Natural killer cell treated with Interleukin-12 subunit alpha and Interleukin-12 subunit beta and Interleukin-15 and Interleukin-18, amount 100 ng/mL, for 72 hours (primary cell): ENCODE measurements at regions not wholly inside any gene's neighbourhood (a gene's known extent, or its start where the extent isn't known, plus 50 kb on each side); places are given as distances from the start of the nearest gene placed in this dataset.
A peak's percentile ranks its signal among the peaks of the same experiment; 100 is the strongest.

Experiments used
- ATAC-seq, 2 donors: fragments of 150-1000 bp; cut with Tn5 transposase in 1 of 2; sonication (Bioruptor Pico), chemical (Tn5 transposase) in 1 of 2; 2 replicates each; pipeline ENCODE4 v1.10.0; 2021
- DNase-seq: peaks from one replicate; pipeline ENCODE4 v3.0.0; 2022; ENCODE audit warnings: low spot score
- H3K27ac Mint-ChIP-seq, 2 donors: 1 replicate in 1 of 2; 2 replicates in 1 of 2; pipeline ENCODE4 v1.8.0; 2022; ENCODE audit warnings: mixed read lengths in 2 of 2, mild to moderate bottlenecking in 1 of 2, moderate library complexity in 1 of 2
- H3K27me3 Mint-ChIP-seq, 2 donors: 1 replicate in 1 of 2; 2 replicates in 1 of 2; pipeline ENCODE4 v1.8.0; 2022; ENCODE audit warnings: mixed read lengths in 2 of 2
- H3K36me3 Mint-ChIP-seq: one replicate; pipeline ENCODE4 v1.8.0; 2022; ENCODE audit warnings: mixed read lengths
- H3K4me1 Mint-ChIP-seq, 2 donors: 1 replicate in 1 of 2; 2 replicates in 1 of 2; pipeline ENCODE4 v1.8.0; 2022; ENCODE audit warnings: low read depth in 2 of 2, mixed read lengths in 2 of 2, mild to moderate bottlenecking in 1 of 2
- H3K4me3 Mint-ChIP-seq: one replicate; pipeline ENCODE4 v1.8.0; 2022; ENCODE audit warnings: mixed read lengths
- H3K9me3 Mint-ChIP-seq: 2 replicates; pipeline ENCODE4 v1.8.0; 2022; ENCODE audit warnings: mixed read lengths

DNA sequence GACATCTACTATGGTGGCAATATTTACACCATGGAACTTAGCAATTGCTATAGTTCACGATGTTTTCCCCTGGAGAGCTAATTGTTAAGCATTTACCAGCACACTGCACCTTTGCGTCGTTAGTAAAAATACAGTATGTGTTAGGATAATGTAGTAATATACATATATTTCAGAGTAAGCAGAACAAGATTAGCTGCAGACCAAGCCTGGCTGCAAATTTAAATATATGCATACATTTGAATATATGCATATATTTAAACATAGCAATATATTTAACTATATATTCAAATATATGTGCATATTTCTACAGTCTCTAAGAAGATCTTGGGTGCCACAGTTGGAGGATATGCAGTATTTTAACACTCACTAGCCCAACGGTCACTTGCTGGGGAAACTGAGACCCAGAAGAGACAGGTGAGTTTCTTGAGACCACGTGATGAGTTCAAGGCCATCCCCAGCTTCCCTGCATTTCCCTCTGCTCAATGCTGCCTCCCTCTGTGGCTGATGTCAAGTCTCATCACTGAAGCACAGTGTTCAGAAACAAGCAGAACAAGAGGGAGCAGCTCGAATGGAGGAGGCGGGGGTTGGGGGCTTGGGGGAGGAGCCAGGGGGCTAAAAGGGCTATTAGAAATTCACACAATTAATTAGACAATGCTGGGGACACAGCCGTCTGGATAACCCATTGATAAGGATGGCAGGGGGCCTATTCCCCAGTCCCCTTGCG is 708.0 kb downstream of the MED13L start:
- Mint-ChIP-seq H3K27ac (no peak overlapping the region), H3K4me1 (peaks cover 0 to 3% of the 10 kb centered on the region in 2 donors), H3K4me3 (no peak overlapping the region), H3K36me3 (no peaks in the 10 kb centered on the region), H3K27me3 (no peaks in the 10 kb centered on the region), H3K9me3 (peaks cover 5% of the 10 kb centered on the region)
- ATAC-seq (peak in 1 of 2 donors; percentile 25), DNase-seq (no peak)

DNA sequence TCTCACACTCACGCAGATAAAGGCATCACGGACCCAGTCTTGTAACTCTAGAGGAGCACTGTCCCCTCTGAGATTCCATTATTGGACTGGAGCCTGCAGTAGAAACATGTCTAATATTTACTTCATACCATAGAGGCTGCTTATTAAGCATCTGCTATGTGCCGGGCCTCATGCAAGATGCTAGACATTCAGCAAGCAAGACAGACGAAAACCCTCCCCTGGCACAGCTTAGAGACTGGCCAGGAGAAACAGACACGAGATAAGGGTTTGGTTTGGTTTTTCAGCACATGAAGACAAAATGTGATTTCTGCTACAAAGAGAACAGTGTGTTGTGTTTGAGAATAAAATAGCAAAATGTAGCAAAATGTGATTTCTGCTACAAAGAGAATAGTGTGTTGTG is 719.2 kb downstream of the MED13L start:
- H3K27me3 Mint-ChIP-seq = no peaks in the 10 kb centered on the region
- no peaks in the 10 kb centered on the region for H3K4me1 Mint-ChIP-seq
- H3K27ac Mint-ChIP-seq = no peak overlapping the region
- no peaks in the 10 kb centered on the region for H3K36me3 Mint-ChIP-seq
- no peak overlapping the region for H3K4me3 Mint-ChIP-seq
- DNase-seq (no peak), ATAC-seq (no peak)
- peaks cover 3% of the 10 kb centered on the region for H3K9me3 Mint-ChIP-seq

GRCh38 chr12:115553622-115554021 is 723.9 kb downstream of the MED13L start:
- Mint-ChIP-seq H3K27ac (no peak overlapping the region), H3K9me3 (peaks cover 3% of the 10 kb centered on the region), H3K27me3 (no peaks in the 10 kb centered on the region), H3K36me3 (no peaks in the 10 kb centered on the region), H3K4me3 (no peak overlapping the region), H3K4me1 (no peaks in the 10 kb centered on the region)
- DNase-seq (no peak), ATAC-seq (no peak)

DNA sequence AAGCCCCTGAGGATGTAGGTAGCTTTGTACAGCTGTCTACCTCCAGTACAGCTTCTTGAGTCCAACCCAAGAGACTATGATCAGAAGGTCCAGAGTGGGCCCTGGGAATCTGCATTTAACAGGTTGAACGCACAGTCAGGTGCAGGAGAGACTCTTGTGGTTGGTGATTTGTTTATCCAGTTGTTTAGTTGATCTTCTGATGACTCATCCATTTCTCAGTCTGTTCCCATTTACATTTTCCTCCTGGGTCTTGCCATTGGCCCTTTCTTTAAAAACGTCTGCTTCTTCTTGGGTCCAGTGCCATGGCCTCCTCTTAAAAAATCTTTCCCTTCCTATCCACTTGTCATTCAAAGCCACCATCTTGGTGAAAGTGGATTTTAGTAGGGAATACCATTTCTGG is 734.2 kb downstream of the MED13L start:
- Mint-ChIP-seq H3K4me3 (no peak overlapping the region), H3K27ac (no peak overlapping the region), H3K4me1 (no peaks in the 10 kb centered on the region), H3K36me3 (no peaks in the 10 kb centered on the region), H3K27me3 (no peaks in the 10 kb centered on the region), H3K9me3 (peaks cover 8% of the 10 kb centered on the region)
- ATAC-seq (no peak), DNase-seq (no peak)

- no peak for ATAC-seq
- H3K4me1 Mint-ChIP-seq = no peaks in the 10 kb centered on the region
- no peak overlapping the region for H3K4me3 Mint-ChIP-seq
- no peak overlapping the region for H3K27ac Mint-ChIP-seq
- no peaks in the 10 kb centered on the region for H3K36me3 Mint-ChIP-seq
- H3K27me3 Mint-ChIP-seq = no peaks in the 10 kb centered on the region
- DNase-seq = no peak
- H3K9me3 Mint-ChIP-seq = peaks cover 8% of the 10 kb centered on the region
Measured at GRCh38 chr12:115542656-115543055, 734.8 kb downstream of the MED13L start.

DNA sequence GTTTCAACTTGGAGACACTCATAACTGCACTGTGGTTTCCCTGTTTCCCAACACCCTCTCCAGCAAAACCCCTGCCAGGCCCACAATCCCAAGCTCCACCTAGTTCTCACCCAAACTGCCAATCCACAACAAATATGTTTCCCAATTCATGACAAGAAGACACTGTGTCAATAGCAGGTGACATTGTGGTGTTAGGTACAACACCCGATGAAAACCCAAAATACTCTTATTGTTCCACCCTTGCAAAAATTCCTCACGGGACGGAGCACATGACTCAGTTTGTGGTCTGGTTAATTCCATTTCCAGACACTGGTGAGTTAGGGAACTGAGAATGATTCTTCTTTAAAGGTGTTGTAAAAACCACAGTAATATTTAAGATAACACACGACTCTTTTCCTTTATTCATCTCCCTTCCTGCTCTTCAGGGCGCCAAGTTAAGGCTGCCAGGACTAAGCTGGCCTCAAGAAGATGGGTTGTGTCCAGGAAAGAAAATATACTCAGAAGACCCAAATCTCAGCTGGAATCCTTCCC is 735.5 kb downstream of the MED13L start:
- ATAC-seq (no peak), DNase-seq (no peak)
- Mint-ChIP-seq H3K4me1 (no peaks in the 10 kb centered on the region), H3K27me3 (no peaks in the 10 kb centered on the region), H3K4me3 (no peak overlapping the region), H3K27ac (no peak overlapping the region), H3K9me3 (peaks cover 8% of the 10 kb centered on the region), H3K36me3 (no peaks in the 10 kb centered on the region)

- DNase-seq = no peak
- Mint-ChIP-seq H3K9me3 (no peaks in the 10 kb centered on the region), H3K27ac (no peak overlapping the region), H3K4me3 (no peak overlapping the region), H3K4me1 (no peaks in the 10 kb centered on the region), H3K27me3 (no peaks in the 10 kb centered on the region), H3K36me3 (no peaks in the 10 kb centered on the region)
- ATAC-seq = no peak
Measured at GRCh38 chr12:115528466-115528865, 749.0 kb downstream of the MED13L start.

DNA sequence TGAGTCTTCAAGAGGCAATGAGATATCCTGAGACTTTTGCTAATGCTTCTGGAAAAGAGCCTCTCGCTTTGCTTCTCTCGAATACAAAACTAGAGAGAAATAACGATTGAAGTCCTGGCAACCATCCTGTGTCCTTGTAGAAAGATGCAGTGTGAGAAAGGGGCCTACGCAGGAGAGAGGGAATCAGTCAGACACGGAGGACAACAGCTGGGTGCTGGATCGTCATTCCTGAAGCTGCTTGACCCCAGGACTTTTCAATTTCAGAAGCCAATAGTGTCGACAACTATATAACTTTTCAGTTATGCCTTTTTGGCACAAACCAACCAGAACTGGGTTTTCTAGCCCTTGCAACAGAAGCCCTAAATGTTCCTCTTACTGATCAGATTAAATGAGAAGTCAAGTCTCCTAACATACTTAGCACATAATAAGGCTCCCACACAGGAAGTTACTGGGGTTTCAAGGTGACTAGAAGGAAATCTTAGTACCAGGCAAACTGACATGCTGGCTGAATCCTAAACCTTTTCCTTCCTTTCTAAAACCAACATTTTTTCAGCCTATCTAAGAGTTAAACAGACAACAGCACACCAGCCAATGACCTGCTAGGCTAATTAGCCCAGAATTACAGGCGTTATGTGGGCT is 755.6 kb downstream of the MED13L start:
- ATAC-seq (no peak), DNase-seq (no peak)
- Mint-ChIP-seq H3K36me3 (no peaks in the 10 kb centered on the region), H3K4me1 (no peaks in the 10 kb centered on the region), H3K4me3 (no peak overlapping the region), H3K27ac (no peak overlapping the region), H3K27me3 (no peaks in the 10 kb centered on the region), H3K9me3 (peaks cover 4% of the 10 kb centered on the region)

GRCh38 chr12:115519887-115520286 is 757.6 kb downstream of the MED13L start:
- peaks cover 7% of the 10 kb centered on the region for H3K9me3 Mint-ChIP-seq
- no peaks in the 10 kb centered on the region for H3K4me1 Mint-ChIP-seq
- no peak for DNase-seq
- H3K27ac Mint-ChIP-seq = no peak overlapping the region
- H3K36me3 Mint-ChIP-seq = no peaks in the 10 kb centered on the region
- ATAC-seq = no peak
- no peak overlapping the region for H3K4me3 Mint-ChIP-seq
- no peaks in the 10 kb centered on the region for H3K27me3 Mint-ChIP-seq

GRCh38 chr12:115519359-115519758 is 758.1 kb downstream of the MED13L start:
- Mint-ChIP-seq H3K4me1 (no peaks in the 10 kb centered on the region), H3K9me3 (peaks cover 11% of the 10 kb centered on the region), H3K27ac (no peak overlapping the region), H3K4me3 (no peak overlapping the region), H3K36me3 (no peaks in the 10 kb centered on the region), H3K27me3 (peaks cover 0 to 2% of the 10 kb centered on the region in 2 donors)
- DNase-seq (no peak), ATAC-seq (no peak)

GRCh38 chr12:115517913-115518312 is 759.6 kb downstream of the MED13L start:
- H3K4me3 Mint-ChIP-seq = no peak overlapping the region
- no peaks in the 10 kb centered on the region for H3K36me3 Mint-ChIP-seq
- ATAC-seq = no peak
- no peak overlapping the region for H3K27ac Mint-ChIP-seq
- no peaks in the 10 kb centered on the region for H3K4me1 Mint-ChIP-seq
- H3K27me3 Mint-ChIP-seq = peaks cover 0 to 2% of the 10 kb centered on the region in 2 donors
- peaks cover 18% of the 10 kb centered on the region for H3K9me3 Mint-ChIP-seq
- DNase-seq = no peak

GRCh38 chr12:115511986-115512711 is 765.3 kb downstream of the MED13L start:
- ATAC-seq (no peak), DNase-seq (no peak)
- H3K36me3 Mint-ChIP-seq = no peaks in the 10 kb centered on the region
- no peak overlapping the region for H3K4me3 Mint-ChIP-seq
- peaks cover 22% of the 10 kb centered on the region for H3K9me3 Mint-ChIP-seq
- peaks cover 0 to 2% of the 10 kb centered on the region in 2 donors for H3K27me3 Mint-ChIP-seq
- H3K4me1 Mint-ChIP-seq = no peaks in the 10 kb centered on the region
- H3K27ac Mint-ChIP-seq = no peak overlapping the region

GRCh38 chr12:115511305-115511704 is 766.2 kb downstream of the MED13L start:
- Mint-ChIP-seq H3K4me1 (no peaks in the 10 kb centered on the region), H3K27me3 (peaks cover 0 to 2% of the 10 kb centered on the region in 2 donors), H3K36me3 (no peaks in the 10 kb centered on the region), H3K27ac (no peak overlapping the region), H3K4me3 (no peak overlapping the region), H3K9me3 (peaks cover 22% of the 10 kb centered on the region)
- ATAC-seq (no peak), DNase-seq (no peak)

DNA sequence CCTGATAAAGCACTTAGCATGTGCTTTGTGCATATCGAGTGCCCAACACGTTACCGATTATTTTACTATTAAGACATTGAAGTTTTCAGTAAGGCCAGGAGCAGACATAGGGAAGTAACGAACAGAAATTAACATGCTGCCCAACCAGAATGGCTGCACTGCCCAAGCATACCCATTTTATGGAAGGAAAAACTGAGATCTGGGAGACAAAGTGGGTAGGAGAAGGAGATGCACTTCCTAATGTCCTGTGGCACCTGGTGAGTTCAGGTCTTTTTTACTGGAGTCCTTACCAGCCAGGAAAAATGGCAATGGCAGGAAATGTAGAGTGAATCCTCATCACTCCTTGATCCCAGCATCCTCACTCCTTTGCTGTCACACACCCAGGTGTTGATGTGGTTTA is 768.5 kb downstream of the MED13L start:
- H3K9me3 Mint-ChIP-seq = peaks cover 15% of the 10 kb centered on the region
- no peak overlapping the region for H3K4me3 Mint-ChIP-seq
- peaks cover 0 to 5% of the 10 kb centered on the region in 2 donors for H3K4me1 Mint-ChIP-seq
- H3K36me3 Mint-ChIP-seq = no peaks in the 10 kb centered on the region
- no peak for ATAC-seq
- H3K27ac Mint-ChIP-seq = no peak overlapping the region
- no peaks in the 10 kb centered on the region for H3K27me3 Mint-ChIP-seq
- DNase-seq = no peak
